ENCODE measurements at regions not wholly inside any gene's neighbourhood (a gene's known extent, or its start where the extent isn't known, plus 50 kb on each side); places are given as distances from the start of the nearest gene placed in this dataset.

DNA sequence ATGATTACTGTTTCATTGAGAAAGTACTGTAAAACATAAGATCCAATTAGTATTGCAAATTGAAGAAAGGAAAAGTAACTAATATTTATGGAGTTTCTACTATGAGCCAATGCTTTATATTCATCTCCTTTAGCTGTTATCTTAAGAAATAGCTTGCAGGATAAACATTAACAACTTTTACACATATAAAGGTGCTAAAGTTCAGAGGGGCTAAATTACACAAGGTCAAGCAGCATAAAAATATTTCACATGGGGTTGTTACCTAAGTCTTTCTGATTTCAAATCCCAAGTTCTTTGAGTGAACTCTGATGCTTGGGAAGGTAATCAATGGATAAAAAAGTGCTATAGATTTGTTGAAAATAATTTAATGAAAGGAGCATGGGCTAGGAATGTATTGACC, 765.5 kb downstream of the CDH8 start:
- H3K79me2 ChIP-seq (ENCODE audit: control insufficient read depth, low read length), result no peaks in the 10 kb centered on the region
- H3K4me2 ChIP-seq (ENCODE audit: low read length), result no peak overlapping the region
- no peak for TF ChIP-seq EZH2phosphoT487 (IDR thresholded peaks at IDR 0.05; ENCODE audit: borderline replicate concordance, low read length)
- TF ChIP-seq, protein P1, sequence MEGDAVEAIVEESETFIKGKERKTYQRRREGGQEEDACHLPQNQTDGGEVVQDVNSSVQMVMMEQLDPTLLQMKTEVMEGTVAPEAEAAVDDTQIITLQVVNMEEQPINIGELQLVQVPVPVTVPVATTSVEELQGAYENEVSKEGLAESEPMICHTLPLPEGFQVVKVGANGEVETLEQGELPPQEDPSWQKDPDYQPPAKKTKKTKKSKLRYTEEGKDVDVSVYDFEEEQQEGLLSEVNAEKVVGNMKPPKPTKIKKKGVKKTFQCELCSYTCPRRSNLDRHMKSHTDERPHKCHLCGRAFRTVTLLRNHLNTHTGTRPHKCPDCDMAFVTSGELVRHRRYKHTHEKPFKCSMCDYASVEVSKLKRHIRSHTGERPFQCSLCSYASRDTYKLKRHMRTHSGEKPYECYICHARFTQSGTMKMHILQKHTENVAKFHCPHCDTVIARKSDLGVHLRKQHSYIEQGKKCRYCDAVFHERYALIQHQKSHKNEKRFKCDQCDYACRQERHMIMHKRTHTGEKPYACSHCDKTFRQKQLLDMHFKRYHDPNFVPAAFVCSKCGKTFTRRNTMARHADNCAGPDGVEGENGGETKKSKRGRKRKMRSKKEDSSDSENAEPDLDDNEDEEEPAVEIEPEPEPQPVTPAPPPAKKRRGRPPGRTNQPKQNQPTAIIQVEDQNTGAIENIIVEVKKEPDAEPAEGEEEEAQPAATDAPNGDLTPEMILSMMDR (IDR thresholded peaks at IDR 0.05; ENCODE audit: low read depth, low read length, poor library complexity, severe bottlenecking), result no peak
- no peaks in the 10 kb centered on the region for H4K20me1 ChIP-seq (ENCODE audit: control insufficient read depth, insufficient read depth, low read depth, low read length)
- H3F3A ChIP-seq (ENCODE audit: control insufficient read depth, insufficient read depth), result no peaks in the 10 kb centered on the region
- H3K4me3 ChIP-seq (ENCODE audit: low read length), result no peak overlapping the region
- no peaks in the 10 kb centered on the region for H3K27me3 ChIP-seq (ENCODE audit: control insufficient read depth, low read length)
- H3K9me2 ChIP-seq (replicated peaks; ENCODE audit: control insufficient read depth, low read length), result no peaks in the 10 kb centered on the region
- no peaks in the 10 kb centered on the region for H3K9me3 ChIP-seq (ENCODE audit: control insufficient read depth, insufficient read depth, low read length)
- no peaks in the 10 kb centered on the region for H3K4me1 ChIP-seq (ENCODE audit: control insufficient read depth, low read length)
- H3K27ac ChIP-seq (ENCODE audit: low read depth, low read length), result no peak overlapping the region
- H3K36me3 ChIP-seq (ENCODE audit: control insufficient read depth, low read length), result no peaks in the 10 kb centered on the region

DNA sequence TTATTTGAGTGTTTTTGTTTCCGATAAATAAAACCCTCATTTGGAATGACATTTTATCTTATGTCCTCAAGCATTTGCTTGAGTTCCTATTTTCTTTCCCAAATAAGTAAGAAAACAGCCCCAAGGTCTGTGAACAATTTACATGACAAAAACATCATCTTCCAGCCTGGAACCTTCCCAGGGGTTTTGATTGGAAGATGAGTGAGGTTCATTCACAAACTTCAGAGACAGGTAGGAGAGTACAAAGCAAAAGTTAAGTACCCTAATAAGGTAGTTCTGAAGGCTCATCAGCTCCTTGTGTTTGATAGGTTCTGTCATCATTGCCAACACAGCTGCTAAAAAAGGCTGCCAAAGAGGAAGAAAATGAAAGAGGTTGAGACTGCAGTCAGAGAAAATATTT, 772.8 kb downstream of the CDH8 start:
- Histone ChIP-seq H3K9me3 (ENCODE audit: control insufficient read depth, insufficient read depth, low read length) (no peaks in the 10 kb centered on the region), H3K4me2 (ENCODE audit: low read length) (no peak overlapping the region), H3K79me2 (ENCODE audit: control insufficient read depth, low read length) (no peaks in the 10 kb centered on the region), H3K27ac (ENCODE audit: low read depth, low read length) (no peak overlapping the region), H3K4me3 (ENCODE audit: low read length) (no peak overlapping the region), H4K20me1 (ENCODE audit: control insufficient read depth, insufficient read depth, low read depth, low read length) (no peaks in the 10 kb centered on the region), H3F3A (ENCODE audit: control insufficient read depth, insufficient read depth) (no peaks in the 10 kb centered on the region), H3K4me1 (ENCODE audit: control insufficient read depth, low read length) (no peaks in the 10 kb centered on the region), H3K9me2 (replicated peaks; ENCODE audit: control insufficient read depth, low read length) (no peaks in the 10 kb centered on the region), H3K27me3 (ENCODE audit: control insufficient read depth, low read length) (no peaks in the 10 kb centered on the region), H3K36me3 (ENCODE audit: control insufficient read depth, low read length) (no peaks in the 10 kb centered on the region)
- TF ChIP-seq EZH2phosphoT487 (IDR thresholded peaks at IDR 0.05; ENCODE audit: borderline replicate concordance, low read length), result no peak
- TF ChIP-seq, protein P1 (IDR thresholded peaks at IDR 0.05; ENCODE audit: low read depth, low read length, poor library complexity, severe bottlenecking), result no peak

DNA sequence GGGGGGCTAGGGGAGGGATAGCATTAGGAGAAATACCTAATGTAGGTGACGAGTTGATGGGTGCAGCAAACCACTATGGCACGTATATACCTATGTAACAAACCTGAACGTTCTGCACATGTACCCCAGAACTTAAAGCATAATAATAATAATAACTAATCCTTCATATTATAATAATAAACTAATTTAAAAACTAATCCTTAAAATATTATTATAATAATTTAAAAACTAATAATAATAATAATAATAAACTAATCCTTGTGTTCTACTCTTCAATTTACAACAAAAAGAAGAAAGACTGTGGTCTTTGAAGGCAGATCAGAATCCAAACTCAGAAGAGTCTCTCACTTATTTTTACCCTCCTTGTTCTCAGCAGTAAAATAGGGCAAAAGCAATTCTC, 774.9 kb downstream of the CDH8 start:
- Histone ChIP-seq H3K4me3 (ENCODE audit: low read length) (no peak overlapping the region), H3K27ac (ENCODE audit: low read depth, low read length) (no peak overlapping the region), H3K79me2 (ENCODE audit: control insufficient read depth, low read length) (no peaks in the 10 kb centered on the region), H3F3A (ENCODE audit: control insufficient read depth, insufficient read depth) (no peaks in the 10 kb centered on the region), H4K20me1 (ENCODE audit: control insufficient read depth, insufficient read depth, low read depth, low read length) (no peaks in the 10 kb centered on the region), H3K4me1 (ENCODE audit: control insufficient read depth, low read length) (no peaks in the 10 kb centered on the region), H3K36me3 (ENCODE audit: control insufficient read depth, low read length) (no peaks in the 10 kb centered on the region), H3K9me3 (ENCODE audit: control insufficient read depth, insufficient read depth, low read length) (no peaks in the 10 kb centered on the region), H3K27me3 (ENCODE audit: control insufficient read depth, low read length) (no peaks in the 10 kb centered on the region), H3K9me2 (replicated peaks; ENCODE audit: control insufficient read depth, low read length) (no peaks in the 10 kb centered on the region), H3K4me2 (ENCODE audit: low read length) (no peak overlapping the region)
- TF ChIP-seq, protein P1 (IDR thresholded peaks at IDR 0.05; ENCODE audit: low read depth, low read length, poor library complexity, severe bottlenecking), result no peak
- no peak for TF ChIP-seq EZH2phosphoT487 (IDR thresholded peaks at IDR 0.05; ENCODE audit: borderline replicate concordance, low read length)

DNA sequence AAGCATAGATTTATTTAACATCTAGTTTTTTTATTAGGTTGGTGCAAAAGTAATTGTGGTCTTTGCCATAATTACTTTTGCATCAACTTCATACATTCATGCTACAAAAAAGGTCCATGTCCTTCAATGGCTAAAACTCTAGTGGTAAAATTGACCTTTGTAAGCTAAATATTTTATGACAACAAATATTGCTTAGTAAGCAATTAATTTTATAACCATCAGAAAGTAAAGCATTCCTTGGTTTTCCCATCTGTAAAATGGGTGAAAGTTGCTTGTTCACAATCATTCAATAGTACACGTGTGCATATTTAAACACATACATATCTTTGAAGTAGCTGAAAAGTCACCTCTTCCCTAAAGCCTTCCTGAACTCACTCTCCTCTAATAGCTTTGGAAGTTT, 789.6 kb downstream of the CDH8 start:
- no peaks in the 10 kb centered on the region for H3F3A ChIP-seq (ENCODE audit: control insufficient read depth, insufficient read depth)
- no peaks in the 10 kb centered on the region for H3K79me2 ChIP-seq (ENCODE audit: control insufficient read depth, low read length)
- H3K4me1 ChIP-seq (ENCODE audit: control insufficient read depth, low read length), result no peaks in the 10 kb centered on the region
- no peaks in the 10 kb centered on the region for H3K27me3 ChIP-seq (ENCODE audit: control insufficient read depth, low read length)
- no peaks in the 10 kb centered on the region for H3K36me3 ChIP-seq (ENCODE audit: control insufficient read depth, low read length)
- H3K27ac ChIP-seq (ENCODE audit: low read depth, low read length), result no peak overlapping the region
- H4K20me1 ChIP-seq (ENCODE audit: control insufficient read depth, insufficient read depth, low read depth, low read length), result no peaks in the 10 kb centered on the region
- H3K4me3 ChIP-seq (ENCODE audit: low read length), result no peak overlapping the region
- TF ChIP-seq, protein P1 (IDR thresholded peaks at IDR 0.05; ENCODE audit: low read depth, low read length, poor library complexity, severe bottlenecking), result no peak
- H3K4me2 ChIP-seq (ENCODE audit: low read length), result no peak overlapping the region
- H3K9me2 ChIP-seq (replicated peaks; ENCODE audit: control insufficient read depth, low read length), result no peaks in the 10 kb centered on the region; the same call in 1 of the 2 replicates
- no peaks in the 10 kb centered on the region for H3K9me3 ChIP-seq (ENCODE audit: control insufficient read depth, insufficient read depth, low read length)

Data from DOHH2 (cell line).